ENCODE measurements at regions not wholly inside any gene's neighbourhood (a gene's known extent, or its start where the extent isn't known, plus 50 kb on each side); places are given as distances from the start of the nearest gene placed in this dataset.

DNA sequence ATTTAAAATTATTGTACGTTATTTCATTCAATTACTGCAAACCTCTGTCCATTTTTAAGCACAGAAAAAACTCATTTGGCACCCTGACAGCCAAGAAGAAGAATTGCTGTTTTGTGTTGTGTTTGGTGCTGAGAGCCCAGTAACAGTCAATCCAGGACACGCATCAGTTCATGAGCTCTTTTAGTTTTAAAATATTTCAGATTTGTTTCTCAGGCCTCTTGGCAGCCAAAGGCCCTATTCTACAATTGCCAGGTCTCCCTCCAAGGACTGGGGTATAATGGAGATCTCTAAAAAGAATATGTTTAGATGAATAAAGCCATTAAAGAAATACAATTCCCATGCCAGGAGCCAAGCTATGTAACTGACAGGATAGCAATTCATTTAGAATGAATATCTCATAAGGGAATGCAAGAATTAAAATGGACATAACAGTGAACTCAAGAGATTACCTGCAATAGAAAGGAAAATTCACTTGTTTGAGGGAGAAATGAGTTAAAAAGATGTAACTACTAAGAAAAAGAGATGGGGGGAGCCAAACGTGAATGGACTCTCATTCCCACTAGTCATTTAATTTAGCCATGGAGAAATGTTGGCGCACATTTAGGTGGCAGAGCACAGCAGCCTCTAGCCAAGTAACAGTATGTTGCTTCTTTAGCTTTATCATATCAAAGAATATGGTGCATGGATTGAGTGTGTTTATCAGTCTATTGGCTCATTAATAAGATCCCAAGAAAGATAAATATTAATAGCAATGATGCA is 140.6 kb upstream of the PELI2 start:
- TF ChIP-seq, protein P1, sequence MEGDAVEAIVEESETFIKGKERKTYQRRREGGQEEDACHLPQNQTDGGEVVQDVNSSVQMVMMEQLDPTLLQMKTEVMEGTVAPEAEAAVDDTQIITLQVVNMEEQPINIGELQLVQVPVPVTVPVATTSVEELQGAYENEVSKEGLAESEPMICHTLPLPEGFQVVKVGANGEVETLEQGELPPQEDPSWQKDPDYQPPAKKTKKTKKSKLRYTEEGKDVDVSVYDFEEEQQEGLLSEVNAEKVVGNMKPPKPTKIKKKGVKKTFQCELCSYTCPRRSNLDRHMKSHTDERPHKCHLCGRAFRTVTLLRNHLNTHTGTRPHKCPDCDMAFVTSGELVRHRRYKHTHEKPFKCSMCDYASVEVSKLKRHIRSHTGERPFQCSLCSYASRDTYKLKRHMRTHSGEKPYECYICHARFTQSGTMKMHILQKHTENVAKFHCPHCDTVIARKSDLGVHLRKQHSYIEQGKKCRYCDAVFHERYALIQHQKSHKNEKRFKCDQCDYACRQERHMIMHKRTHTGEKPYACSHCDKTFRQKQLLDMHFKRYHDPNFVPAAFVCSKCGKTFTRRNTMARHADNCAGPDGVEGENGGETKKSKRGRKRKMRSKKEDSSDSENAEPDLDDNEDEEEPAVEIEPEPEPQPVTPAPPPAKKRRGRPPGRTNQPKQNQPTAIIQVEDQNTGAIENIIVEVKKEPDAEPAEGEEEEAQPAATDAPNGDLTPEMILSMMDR (conservative IDR thresholded peaks at IDR 0.05), result no peak
- no peak for TF ChIP-seq ZFX (IDR thresholded peaks at IDR 0.05)
- H3K27ac ChIP-seq, result no peak overlapping the region

DNA sequence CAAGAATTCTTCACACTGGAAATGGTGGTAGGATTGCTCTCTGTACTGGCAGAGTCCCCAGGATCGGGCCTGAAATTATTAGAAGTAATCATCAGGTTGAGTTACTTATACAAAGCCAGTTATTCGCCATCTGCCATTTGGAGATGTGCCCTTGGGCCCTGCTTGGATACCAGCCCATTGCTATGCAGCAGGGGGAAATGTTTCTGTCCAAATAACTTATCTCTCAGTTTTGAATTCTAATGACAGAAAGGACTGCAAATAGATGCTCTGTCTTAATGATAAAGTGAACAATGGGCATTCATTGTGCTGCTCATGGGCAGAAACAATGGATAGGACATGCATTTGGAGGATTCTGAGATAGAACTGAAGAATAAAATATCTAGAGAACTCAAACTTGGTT is 139.1 kb upstream of the PELI2 start:
- TF ChIP-seq ZFX (IDR thresholded peaks at IDR 0.05), result no peak
- TF ChIP-seq, protein P1 (conservative IDR thresholded peaks at IDR 0.05), result no peak
- no peak overlapping the region for H3K27ac ChIP-seq

DNA sequence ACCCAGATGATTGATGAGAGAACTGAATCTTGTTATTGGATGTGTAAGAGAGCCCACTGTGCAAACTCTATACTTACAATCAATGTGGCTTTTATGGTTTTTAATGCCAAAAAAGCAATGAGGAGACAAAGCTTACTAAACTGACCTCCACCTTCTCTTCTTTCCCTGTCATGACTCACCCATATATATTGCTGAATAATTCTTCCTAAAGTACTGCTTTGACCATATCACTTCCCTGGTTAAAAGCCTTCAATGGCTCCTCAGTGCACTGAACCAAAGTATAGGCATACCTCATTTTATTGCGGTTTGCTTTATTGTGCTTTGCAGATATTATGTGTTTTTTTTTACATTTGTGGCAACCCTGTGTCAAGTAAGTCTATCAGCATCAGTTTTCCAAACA is 138.4 kb upstream of the PELI2 start:
- no peak overlapping the region for H3K27ac ChIP-seq
- TF ChIP-seq, protein P1 (conservative IDR thresholded peaks at IDR 0.05), result no peak
- TF ChIP-seq ZFX (IDR thresholded peaks at IDR 0.05), result no peak

DNA sequence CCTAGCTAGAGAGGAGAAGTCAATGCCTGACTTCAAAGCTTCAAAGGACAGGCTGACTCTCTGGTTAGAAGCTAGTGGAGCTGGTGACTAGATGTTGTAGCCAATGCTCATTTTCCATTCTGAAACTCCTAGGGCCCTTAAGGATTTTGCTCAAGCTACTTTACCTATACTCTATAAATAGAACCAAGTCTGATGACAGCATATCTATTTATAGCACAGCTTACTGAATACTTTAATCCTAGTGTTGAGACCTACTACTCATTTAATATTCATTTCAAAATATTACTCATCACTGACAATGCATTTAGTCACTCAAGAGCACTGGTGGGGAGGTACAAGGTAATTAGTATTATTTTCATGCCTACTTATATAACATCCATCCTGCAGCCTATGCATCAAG is 137.2 kb upstream of the PELI2 start:
- no peak for TF ChIP-seq ZFX (IDR thresholded peaks at IDR 0.05)
- TF ChIP-seq, protein P1 (conservative IDR thresholded peaks at IDR 0.05), result no peak
- no peak overlapping the region for H3K27ac ChIP-seq

DNA sequence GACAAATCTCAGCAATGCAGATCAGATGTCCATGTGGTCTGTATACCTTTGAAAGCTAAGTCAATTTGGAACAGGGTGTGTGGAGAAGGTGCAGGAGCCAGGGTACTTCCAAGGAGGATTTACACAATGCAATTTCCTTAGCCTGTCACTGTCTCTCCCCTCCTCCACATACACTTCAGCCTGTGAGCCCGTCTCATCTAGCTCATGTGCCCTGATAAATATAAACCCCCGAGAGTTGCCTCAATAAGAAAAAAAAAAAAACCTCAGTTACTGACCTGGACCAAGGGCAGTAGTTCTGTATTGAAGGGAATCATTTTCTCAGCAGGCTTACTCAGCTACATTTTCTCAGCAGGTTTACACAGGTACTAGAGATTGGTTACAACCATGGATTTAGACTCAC is 132.1 kb upstream of the PELI2 start:
- TF ChIP-seq, protein P1 (conservative IDR thresholded peaks at IDR 0.05), result no peak
- TF ChIP-seq ZFX (IDR thresholded peaks at IDR 0.05), result no peak
- H3K27ac ChIP-seq, result no peak overlapping the region

DNA sequence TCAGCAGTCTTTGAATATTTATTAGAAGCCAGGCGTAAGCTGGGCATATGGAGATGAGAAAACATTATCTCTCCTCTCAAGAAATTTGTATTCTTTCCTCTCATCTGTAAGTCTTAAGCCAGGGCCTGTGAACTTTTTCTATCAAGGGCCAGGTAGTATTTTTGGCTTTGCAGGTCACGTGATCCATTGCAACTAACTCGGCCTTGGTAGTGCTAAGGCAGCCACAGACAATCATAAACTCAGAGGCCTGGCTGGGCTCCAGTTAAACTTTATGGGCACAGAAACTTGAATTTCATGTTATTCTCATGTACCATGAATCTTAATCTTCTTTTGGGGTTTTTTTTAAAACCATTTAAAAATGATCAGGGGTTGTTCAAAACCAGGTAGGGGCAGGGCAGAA is 117.4 kb upstream of the PELI2 start:
- TF ChIP-seq ZFX (IDR thresholded peaks at IDR 0.05), result no peak
- TF ChIP-seq, protein P1 (conservative IDR thresholded peaks at IDR 0.05), result no peak
- H3K27ac ChIP-seq, result no peak overlapping the region

DNA sequence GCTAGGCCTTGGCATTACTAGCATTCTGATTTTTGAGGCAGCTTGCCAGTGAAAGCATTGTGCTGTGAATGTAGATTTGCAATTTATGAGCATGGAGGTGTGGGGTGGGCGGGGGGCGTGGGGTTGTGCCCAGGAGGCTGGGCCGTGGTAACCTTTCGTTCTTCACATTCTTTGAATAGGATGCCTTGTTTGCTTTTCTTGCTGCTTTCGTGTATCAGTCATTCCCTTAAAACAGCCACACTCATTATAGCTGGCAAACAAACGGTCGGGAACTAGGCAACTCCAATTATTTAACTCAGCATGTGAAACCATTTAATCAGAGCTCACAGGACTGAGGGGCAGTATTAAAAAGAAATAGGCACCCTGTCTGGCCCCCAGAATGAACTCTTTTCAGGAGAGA is 115.9 kb upstream of the PELI2 start:
- H3K27ac ChIP-seq, result no peak overlapping the region

More for the DNA sequence above, 115.9 kb upstream of the PELI2 start:
- TF ChIP-seq, protein P1 (conservative IDR thresholded peaks at IDR 0.05), result no peak
- no peak for TF ChIP-seq ZFX (IDR thresholded peaks at IDR 0.05)
